DMS153 (cell line): ENCODE measurements at regions not wholly inside any gene's neighbourhood (a gene's known extent, or its start where the extent isn't known, plus 50 kb on each side); places are given as distances from the start of the nearest gene placed in this dataset.

Source experiments
- DNase-seq: peaks from one replicate; lab custom pipeline; 2025; lab: John Stamatoyannopoulos, UW

GRCh38 chr7:144969787-144970186 lies 133.9 kb upstream of the TPK1 start:
- no peak for DNase-seq

- no peak for DNase-seq
Observed at GRCh38 chr7:144960763-144961162, 124.9 kb upstream of the TPK1 start.

- no peak for DNase-seq
Observed at GRCh38 chr7:144957998-144958397, 122.1 kb upstream of the TPK1 start.

- no peak for DNase-seq
Observed at GRCh38 chr7:144955422-144955821, 119.6 kb upstream of the TPK1 start.

GRCh38 chr7:144941127-144941526 lies 105.3 kb upstream of the TPK1 start:
- DNase-seq = no peak

GRCh38 chr7:144937199-144937598 lies 101.3 kb upstream of the TPK1 start:
- no peak for DNase-seq

GRCh38 chr7:144936314-144936713 lies 100.5 kb upstream of the TPK1 start:
- no peak for DNase-seq

GRCh38 chr7:144910411-144910810 lies 74.6 kb upstream of the TPK1 start:
- no peak for DNase-seq

- no peak for DNase-seq
Observed at GRCh38 chr7:144908943-144909556, 73.2 kb upstream of the TPK1 start.

- DNase-seq = no peak
Observed at GRCh38 chr7:144908324-144908723, 72.5 kb upstream of the TPK1 start.

GRCh38 chr7:144907577-144907976 lies 71.7 kb upstream of the TPK1 start:
- DNase-seq = no peak

- DNase-seq = no peak
Observed at GRCh38 chr7:144903201-144903600, 67.3 kb upstream of the TPK1 start.

- no peak for DNase-seq
Observed at GRCh38 chr7:144892761-144893160, 56.9 kb upstream of the TPK1 start.
